Uterus (tissue), 3 donors: ENCODE measurements at regions not wholly inside any gene's neighbourhood (a gene's known extent, or its start where the extent isn't known, plus 50 kb on each side); places are given as distances from the start of the nearest gene placed in this dataset.

ENCODE experiments used
- DNase-seq, 2 donors: peaks; one replicate each; pipeline ENCODE4 v3.0.0-alpha.2; 2019 to 2020
- H3K27ac ChIP-seq, 2 donors: fragments of 200-600 bp; sonication (generic); 1 replicate in 1 of 2; 2 replicates in 1 of 2; pipeline ENCODE4 v1.5.1; 2016 to 2018
- H3K27me3 ChIP-seq, 2 donors: fragments of 200-600 bp; sonication (generic); one replicate each; pipeline ENCODE4 v1.5.1; 2018 to 2019; ENCODE audit warnings: control low read depth in 1 of 2
- H3K36me3 ChIP-seq, 2 donors: fragments of 200-600 bp; sonication (generic); one replicate each; pipeline ENCODE4 v1.5.1; 2019; ENCODE audit warnings: control low read depth in 1 of 2
- H3K4me1 ChIP-seq, 2 donors: fragments of 200-600 bp; sonication (generic); one replicate each; pipeline ENCODE4 v1.5.1; 2018 to 2019; ENCODE audit warnings: control low read depth in 1 of 2
- H3K4me3 ChIP-seq, 2 donors: fragments of 200-600 bp; sonication (generic); 1 replicate in 1 of 2; 2 replicates in 1 of 2; pipeline ENCODE4 v1.5.1; 2018 to 2019; ENCODE audit warnings: mild to moderate bottlenecking in 1 of 2
- H3K9me3 ChIP-seq, 2 donors: fragments of 200-600 bp; sonication (generic); one replicate each; pipeline ENCODE4 v1.5.1; 2019; ENCODE audit warnings: control low read depth in 1 of 2
- POLR2A ChIP-seq, 2 donors: fragments of 450-650 bp; IDR thresholded peaks; one replicate each; pipeline ENCODE4 v1.6.1; 2016; ENCODE audit warnings: antibody characterized with exemption in 2 of 2, mild to moderate bottlenecking in 1 of 2, moderate library complexity in 1 of 2
- intact Hi-C: fragments of 100-400 bp; cut with DNase I; formaldehyde crosslinking; loops from one replicate; pipeline ENCODE4 v1.15.1; 2023; ENCODE audit warnings: low total_unique reads
- TF ChIP-seq, protein P1 (sequence below), 4 experiments: fragments of 200-600 bp in 2 of 4; fragments of 450-650 bp in 2 of 4; sonication (generic) in 2 of 4; IDR thresholded peaks; one replicate each; pipeline ENCODE4 v1.5.1; 2016 to 2019; ENCODE audit warnings: antibody characterized with exemption in 4 of 4, mild to moderate bottlenecking in 2 of 4, moderate library complexity in 1 of 4
- donor health status: DM: yes; HTN: yes; CAD: no.

DNA sequence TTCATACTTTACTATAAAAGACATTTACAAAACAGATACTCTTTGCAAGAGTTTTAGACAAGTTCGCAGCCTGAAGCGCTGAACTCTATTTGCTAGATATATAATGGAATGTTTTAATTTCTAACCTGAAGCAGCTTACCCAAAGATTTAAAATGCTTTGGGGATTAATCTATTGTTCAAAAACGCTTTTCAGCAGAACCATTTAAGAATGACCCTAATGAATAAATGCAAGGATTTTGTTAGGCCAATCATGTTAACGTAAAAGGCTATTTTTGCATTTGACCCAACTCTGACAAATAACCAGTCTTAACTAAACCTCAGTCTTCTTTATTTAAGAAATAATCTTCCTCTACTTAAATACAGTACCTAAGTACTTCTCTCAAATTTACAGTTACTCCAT, 406.7 kb upstream of the POT1 start:
- Histone ChIP-seq H3K4me1 (no peaks in the 10 kb centered on the region), H3K27me3 (no peaks in the 10 kb centered on the region), H3K36me3 (no peaks in the 10 kb centered on the region), H3K4me3 (no peak overlapping the region), H3K9me3 (no peaks in the 10 kb centered on the region), H3K27ac (no peak overlapping the region)
- TF ChIP-seq, protein P1, sequence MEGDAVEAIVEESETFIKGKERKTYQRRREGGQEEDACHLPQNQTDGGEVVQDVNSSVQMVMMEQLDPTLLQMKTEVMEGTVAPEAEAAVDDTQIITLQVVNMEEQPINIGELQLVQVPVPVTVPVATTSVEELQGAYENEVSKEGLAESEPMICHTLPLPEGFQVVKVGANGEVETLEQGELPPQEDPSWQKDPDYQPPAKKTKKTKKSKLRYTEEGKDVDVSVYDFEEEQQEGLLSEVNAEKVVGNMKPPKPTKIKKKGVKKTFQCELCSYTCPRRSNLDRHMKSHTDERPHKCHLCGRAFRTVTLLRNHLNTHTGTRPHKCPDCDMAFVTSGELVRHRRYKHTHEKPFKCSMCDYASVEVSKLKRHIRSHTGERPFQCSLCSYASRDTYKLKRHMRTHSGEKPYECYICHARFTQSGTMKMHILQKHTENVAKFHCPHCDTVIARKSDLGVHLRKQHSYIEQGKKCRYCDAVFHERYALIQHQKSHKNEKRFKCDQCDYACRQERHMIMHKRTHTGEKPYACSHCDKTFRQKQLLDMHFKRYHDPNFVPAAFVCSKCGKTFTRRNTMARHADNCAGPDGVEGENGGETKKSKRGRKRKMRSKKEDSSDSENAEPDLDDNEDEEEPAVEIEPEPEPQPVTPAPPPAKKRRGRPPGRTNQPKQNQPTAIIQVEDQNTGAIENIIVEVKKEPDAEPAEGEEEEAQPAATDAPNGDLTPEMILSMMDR (IDR thresholded peaks at IDR 0.05), result no peak
- no peak for TF ChIP-seq POLR2A (IDR thresholded peaks at IDR 0.05)
- intact Hi-C loops, result no loop called here
- no peak for DNase-seq

DNA sequence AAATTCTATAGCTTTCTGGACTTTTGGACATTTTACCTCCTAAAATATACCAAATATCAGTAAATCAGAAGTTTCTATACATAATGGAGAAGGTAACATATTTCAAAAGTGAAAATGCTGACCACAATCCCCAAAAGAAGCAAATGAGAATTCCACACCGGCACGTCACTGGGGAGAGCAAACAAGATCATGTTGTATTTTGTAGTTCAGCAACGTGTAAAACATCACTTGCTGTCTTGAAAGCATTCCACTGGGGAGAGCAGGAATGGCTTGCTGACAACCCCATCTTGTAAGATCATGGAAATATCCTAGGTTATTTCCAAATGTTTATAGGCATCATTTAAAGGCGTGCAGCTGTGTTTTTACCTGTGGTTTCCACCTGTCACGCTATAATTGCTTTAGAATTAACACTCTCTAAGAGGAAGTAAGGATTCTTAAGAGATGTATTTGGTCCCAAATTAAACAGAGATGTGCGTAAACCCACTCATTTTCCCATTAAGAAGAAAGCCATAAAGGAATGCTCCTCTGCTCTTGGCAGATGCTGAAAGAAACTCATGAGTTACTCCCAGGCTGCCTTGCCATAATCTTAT, 397.1 kb upstream of the POT1 start:
- TF ChIP-seq, protein P1 (IDR thresholded peaks at IDR 0.05), result no peak
- no peak for TF ChIP-seq POLR2A (IDR thresholded peaks at IDR 0.05)
- H3K27me3 ChIP-seq, result no peaks in the 10 kb centered on the region
- no peak overlapping the region for H3K27ac ChIP-seq
- H3K9me3 ChIP-seq, result no peaks in the 10 kb centered on the region
- H3K4me3 ChIP-seq, result no peak overlapping the region
- DNase-seq, result no peak
- no peaks in the 10 kb centered on the region for H3K36me3 ChIP-seq
- H3K4me1 ChIP-seq, result no peaks in the 10 kb centered on the region
- intact Hi-C loops, result no loop called here

DNA sequence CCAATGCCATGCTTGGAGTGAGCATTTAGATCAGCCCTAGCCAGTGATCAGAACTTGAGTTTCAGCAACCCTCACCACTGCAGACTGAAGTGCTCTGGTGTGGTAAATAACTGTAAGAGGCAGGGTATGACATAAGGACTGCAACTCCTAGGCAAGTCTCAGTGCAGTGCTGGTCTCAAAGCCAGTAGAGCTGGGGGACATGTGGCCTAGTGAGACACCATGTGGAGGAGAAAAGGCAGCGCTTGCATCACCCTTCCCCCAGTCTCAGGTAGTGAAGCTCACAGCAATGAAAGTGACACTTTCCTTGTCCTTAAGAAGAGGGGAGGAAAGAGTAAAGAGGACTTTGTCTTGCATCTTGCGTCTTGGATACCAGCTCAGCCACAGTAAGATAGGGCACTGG, 386.8 kb upstream of the POT1 start:
- H3K9me3 ChIP-seq, result no peaks in the 10 kb centered on the region
- no peaks in the 10 kb centered on the region for H3K27me3 ChIP-seq
- no peak for TF ChIP-seq POLR2A (IDR thresholded peaks at IDR 0.05)
- TF ChIP-seq, protein P1 (IDR thresholded peaks at IDR 0.05), result no peak
- H3K27ac ChIP-seq, result no peak overlapping the region
- no peak overlapping the region for H3K4me3 ChIP-seq
- intact Hi-C loops, result no loop called here
- H3K4me1 ChIP-seq, result no peaks in the 10 kb centered on the region
- no peak for DNase-seq
- no peaks in the 10 kb centered on the region for H3K36me3 ChIP-seq

DNA sequence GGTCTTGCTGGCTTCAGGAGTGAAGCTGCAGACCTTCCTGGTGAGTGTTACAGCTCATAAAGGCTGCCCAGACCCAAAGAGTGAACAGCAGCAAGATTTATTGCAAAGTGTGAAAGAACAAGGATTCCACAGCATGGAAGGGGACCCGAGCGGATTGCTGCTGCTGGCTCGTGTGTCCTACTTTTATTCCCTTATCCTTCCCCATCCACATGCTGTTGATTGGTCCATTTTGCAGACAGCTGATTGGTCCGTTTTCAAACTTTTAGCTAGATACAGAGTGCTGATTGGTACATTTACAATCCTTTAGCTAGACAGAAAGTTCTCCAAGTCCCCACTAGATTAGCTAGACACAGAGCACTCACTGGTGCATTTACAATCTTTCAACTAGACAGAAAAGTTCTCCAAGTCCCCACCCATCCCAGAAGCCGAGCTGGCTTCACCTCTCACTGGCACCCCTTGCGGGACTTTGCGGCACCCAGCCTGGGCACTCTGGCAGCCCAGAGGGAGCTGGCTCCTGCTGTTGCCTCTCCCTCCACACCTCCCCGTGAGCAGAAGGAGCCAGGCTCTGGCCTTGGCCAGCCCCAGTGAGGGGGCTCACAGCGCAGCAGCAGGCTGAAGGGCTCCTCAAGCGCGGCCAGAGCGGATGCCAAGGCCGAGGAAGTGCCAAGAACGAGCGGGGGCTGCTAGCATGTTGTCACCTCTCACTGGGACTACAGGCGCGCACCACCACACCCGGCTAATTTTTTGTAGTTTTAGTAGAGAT, 369.6 kb upstream of the POT1 start:
- intact Hi-C loops, result no loop called here
- TF ChIP-seq, protein P1 (IDR thresholded peaks at IDR 0.05), result no peak
- no peak for TF ChIP-seq POLR2A (IDR thresholded peaks at IDR 0.05)
- Histone ChIP-seq H3K36me3 (peaks cover 0 to 2% of the 10 kb centered on the region in 2 donors), H3K27ac (no peak overlapping the region), H3K4me3 (no peak overlapping the region), H3K27me3 (no peaks in the 10 kb centered on the region), H3K4me1 (no peaks in the 10 kb centered on the region), H3K9me3 (no peaks in the 10 kb centered on the region)
- DNase-seq, result no peak

DNA sequence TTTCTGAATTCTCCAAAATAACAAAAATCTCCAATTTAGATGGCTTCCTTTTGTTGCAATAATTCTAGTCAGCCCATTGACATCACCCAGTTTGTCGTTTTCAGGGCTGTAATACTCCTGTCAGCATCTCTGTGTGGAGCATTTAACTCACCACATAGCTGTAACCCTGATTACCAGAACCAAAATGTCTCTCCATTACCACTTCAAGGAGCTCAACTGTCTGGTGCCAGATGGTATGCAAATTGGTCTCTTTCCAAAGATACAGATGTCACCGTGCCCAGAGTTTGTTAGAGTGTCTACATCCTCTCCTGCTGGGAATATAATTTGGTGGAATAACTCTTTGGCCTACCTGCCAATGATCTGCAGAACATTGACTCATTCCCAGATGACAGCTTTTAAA, 350.3 kb upstream of the POT1 start:
- no peak overlapping the region for H3K27ac ChIP-seq
- TF ChIP-seq POLR2A (IDR thresholded peaks at IDR 0.05), result no peak
- TF ChIP-seq, protein P1 (IDR thresholded peaks at IDR 0.05), result no peak
- intact Hi-C loops, result no loop called here
- H3K9me3 ChIP-seq, result no peaks in the 10 kb centered on the region
- H3K4me1 ChIP-seq, result no peaks in the 10 kb centered on the region
- DNase-seq, result no peak
- H3K27me3 ChIP-seq, result no peaks in the 10 kb centered on the region
- no peak overlapping the region for H3K4me3 ChIP-seq
- H3K36me3 ChIP-seq, result no peaks in the 10 kb centered on the region
